Gastroesophageal sphincter (tissue), 3 donors: ENCODE measurements at regions not wholly inside any gene's neighbourhood (a gene's known extent, or its start where the extent isn't known, plus 50 kb on each side); places are given as distances from the start of the nearest gene placed in this dataset.

Experiments
- CTCF ChIP-seq, 4 experiments: fragments of 200-600 bp in 2 of 4; fragments of 450-650 bp in 2 of 4; sonication (generic) in 1 of 4; IDR thresholded peaks; one replicate each; pipeline ENCODE4 v1.5.1; 2017 to 2019; ENCODE audit warnings: antibody characterized with exemption in 4 of 4, mild to moderate bottlenecking in 2 of 4, moderate library complexity in 2 of 4
- EP300 ChIP-seq: sonication (generic); formaldehyde crosslinking; IDR thresholded peaks from one replicate; pipeline ENCODE4 v1.6.1; 2017; ENCODE audit warnings: antibody characterized with exemption, mild to moderate bottlenecking
- POLR2A ChIP-seq, 2 donors: fragments of 450-650 bp; IDR thresholded peaks; one replicate each; pipeline ENCODE4 v1.6.1; 2017; ENCODE audit warnings: antibody characterized with exemption in 2 of 2, mild to moderate bottlenecking in 2 of 2, moderate library complexity in 1 of 2
- POLR2AphosphoS5 ChIP-seq: sonication (generic); formaldehyde crosslinking; IDR thresholded peaks from one replicate; pipeline ENCODE4 v1.6.1; 2017; ENCODE audit warnings: antibody characterized with exemption

- TF ChIP-seq CTCF (IDR thresholded peaks at IDR 0.05), result no peak
- TF ChIP-seq POLR2A (IDR thresholded peaks at IDR 0.05), result no peak
- no peak for TF ChIP-seq POLR2AphosphoS5
- TF ChIP-seq EP300, result no peak
Observed at GRCh38 chr2:228377533-228377932, 196.0 kb upstream of the SPHKAP start.
